Neuronal stem cell (in vitro differentiated cells): ENCODE measurements at regions not wholly inside any gene's neighbourhood (a gene's known extent, or its start where the extent isn't known, plus 50 kb on each side); places are given as distances from the start of the nearest gene placed in this dataset.

ENCODE experiments used
- DNase-seq: peaks from one replicate; pipeline ENCODE4 v3.0.0-alpha.2; 2013; ENCODE audit warnings: low spot score
- H2AFZ ChIP-seq: one replicate; pipeline ENCODE4 v1.6.1; 2013; ENCODE audit warnings: mild to moderate bottlenecking, low read length, inconsistent platforms
- H2AK5ac ChIP-seq: 2 replicates; pipeline ENCODE4 v1.6.1; 2013; ENCODE audit warnings: low read depth, mild to moderate bottlenecking, inconsistent platforms, low read length, moderate library complexity, mixed read lengths
- H2BK120ac ChIP-seq: 2 replicates; pipeline ENCODE4 v1.6.1; 2013; ENCODE audit warnings: low read depth, mild to moderate bottlenecking, inconsistent platforms, low read length, moderate library complexity, mixed read lengths
- H2BK12ac ChIP-seq: one replicate; pipeline ENCODE4 v1.6.1; 2013; ENCODE audit warnings: low read length, inconsistent platforms
- H2BK15ac ChIP-seq: 2 replicates; pipeline ENCODE4 v1.6.1; 2013; ENCODE audit warnings: mild to moderate bottlenecking, low read length, inconsistent platforms, mixed read lengths
- H2BK5ac ChIP-seq: one replicate; pipeline ENCODE4 v1.6.1; 2013; ENCODE audit warnings: inconsistent platforms, mild to moderate bottlenecking, low read length, moderate library complexity
- H3K14ac ChIP-seq: one replicate; pipeline ENCODE4 v1.6.1; 2013; ENCODE audit warnings: low read length, inconsistent platforms
- H3K18ac ChIP-seq: 2 replicates; pipeline ENCODE4 v1.6.1; 2013; ENCODE audit warnings: low read length, inconsistent platforms
- H3K23ac ChIP-seq: 2 replicates; pipeline ENCODE4 v1.6.1; 2013; ENCODE audit warnings: low read depth, mild to moderate bottlenecking, mixed read lengths, low read length, inconsistent platforms; ENCODE audit not compliant: poor library complexity
- H3K27ac ChIP-seq: replicated peaks from 3 replicates; pipeline ENCODE4 v1.5.1; 2013; ENCODE audit warnings: low read length, inconsistent platforms
- H3K27me3 ChIP-seq, 3 experiments: 2 replicates each; pipeline ENCODE4 v1.6.1; 2013; ENCODE audit warnings: low read length in 3 of 3, mild to moderate bottlenecking in 2 of 3, inconsistent platforms in 1 of 3, low read depth in 1 of 3, mixed read lengths in 1 of 3, moderate library complexity in 1 of 3; ENCODE audit not compliant: control insufficient read depth in 3 of 3, insufficient read depth in 3 of 3
- H3K36me3 ChIP-seq, 2 donors: replicated peaks in 1 of 2; 2 replicates each; pipeline ENCODE4 v1.6.1; 2013; ENCODE audit warnings: low read length in 2 of 2; ENCODE audit not compliant: control insufficient read depth in 2 of 2, insufficient read depth in 2 of 2
- H3K4ac ChIP-seq: 2 replicates; pipeline ENCODE4 v1.6.1; 2013; ENCODE audit warnings: inconsistent platforms, mild to moderate bottlenecking, low read length, moderate library complexity
- H3K4me1 ChIP-seq, 2 donors: 1 replicate in 1 of 2; 2 replicates in 1 of 2; pipeline ENCODE4 v1.6.1; 2013; ENCODE audit warnings: low read length in 2 of 2, low read depth in 1 of 2; ENCODE audit not compliant: control insufficient read depth in 2 of 2, insufficient read depth in 1 of 2
- H3K4me2 ChIP-seq: one replicate; pipeline ENCODE4 v1.6.1; 2013; ENCODE audit warnings: mild to moderate bottlenecking, low read length, inconsistent platforms; ENCODE audit not compliant: insufficient read depth, poor library complexity, severe bottlenecking
- H3K4me3 ChIP-seq, 2 donors: 2 replicates each; pipeline ENCODE4 v1.5.1; 2013; ENCODE audit warnings: low read length in 2 of 2, mild to moderate bottlenecking in 2 of 2, inconsistent platforms in 1 of 2, moderate library complexity in 1 of 2
- H3K79me1 ChIP-seq: one replicate; pipeline ENCODE4 v1.6.1; 2013; ENCODE audit warnings: low read depth, mild to moderate bottlenecking, inconsistent platforms, low read length, moderate library complexity
- H3K9ac ChIP-seq: one replicate; pipeline ENCODE4 v1.6.1; 2013; ENCODE audit warnings: mild to moderate bottlenecking, low read depth, low read length, inconsistent platforms; ENCODE audit not compliant: poor library complexity
- H3K9me3 ChIP-seq, 2 donors: replicated peaks in 1 of 2; 2 replicates each; pipeline versions ENCODE3 to v1.6.1; 2013; ENCODE audit warnings: low read length in 2 of 2, mild to moderate bottlenecking in 2 of 2, inconsistent platforms in 1 of 2, low read depth in 1 of 2, mixed read lengths in 1 of 2, moderate library complexity in 1 of 2; ENCODE audit not compliant: control insufficient read depth in 2 of 2, insufficient read depth in 1 of 2
- H4K8ac ChIP-seq: one replicate; pipeline ENCODE4 v1.6.1; 2013; ENCODE audit warnings: low read depth, mild to moderate bottlenecking, inconsistent platforms, low read length, moderate library complexity
- H4K91ac ChIP-seq: one replicate; pipeline ENCODE4 v1.6.1; 2013; ENCODE audit warnings: low read length, low read depth, mild to moderate bottlenecking, inconsistent platforms; ENCODE audit not compliant: poor library complexity
- WGBS, 2 donors: extraction: QIAGEN DNeasy Blood & Tissue Kit; methylation state at CpG; one replicate each; pipeline ENCODE4 v1.1.7; 2013; ENCODE audit warnings: missing lambda C conversion rate in 2 of 2, mixed read lengths in 1 of 2; ENCODE audit not compliant: insufficient read length in 2 of 2, insufficient replicate concordance in 1 of 2; ENCODE audit errors: extremely low coverage in 2 of 2; 5-methylcytosine and 5-hydroxymethylcytosine counted together

DNA sequence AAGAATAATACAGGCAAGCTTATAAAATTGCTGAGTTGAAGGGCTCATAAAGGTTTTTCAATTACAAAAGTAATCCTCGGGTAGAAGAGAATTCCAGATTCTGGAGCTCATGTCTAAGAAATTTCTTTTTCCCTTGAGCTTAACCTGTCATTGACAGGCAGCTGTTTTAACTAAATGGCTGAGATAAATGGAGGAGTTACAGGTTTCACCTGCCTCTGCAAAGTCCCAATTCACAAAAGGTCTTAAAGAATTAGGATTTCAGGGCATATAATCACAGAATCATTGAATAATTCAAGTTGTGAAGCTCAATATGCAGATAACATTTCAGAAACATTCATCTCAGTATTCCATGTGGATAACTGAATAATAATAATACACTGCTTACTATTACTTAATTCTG lies 660.1 kb upstream of the NRSN1 start:
- no peak overlapping the region for H3K9ac ChIP-seq
- peaks cover 0 to 4% of the 10 kb centered on the region in 2 donors for H3K9me3 ChIP-seq
- no CpG with 5 or more reads among the region's 1 CpG for WGBS, 2 donors
- H3K27ac ChIP-seq = no peak overlapping the region
- H2AFZ ChIP-seq = no peak overlapping the region
- H2BK12ac ChIP-seq = no peak overlapping the region
- no peak overlapping the region for H2AK5ac ChIP-seq
- H2BK15ac ChIP-seq = no peak overlapping the region
- H4K91ac ChIP-seq = no peak overlapping the region
- no peak overlapping the region for H2BK120ac ChIP-seq
- H3K79me1 ChIP-seq = no peaks in the 10 kb centered on the region
- H3K36me3 ChIP-seq = no peaks in the 10 kb centered on the region
- no peak for DNase-seq
- no peak overlapping the region for H3K23ac ChIP-seq
- H3K27me3 ChIP-seq = no peaks in the 10 kb centered on the region
- H3K4me3 ChIP-seq = no peak overlapping the region
- H4K8ac ChIP-seq = no peak overlapping the region
- no peak overlapping the region for H3K18ac ChIP-seq
- no peaks in the 10 kb centered on the region for H3K4me1 ChIP-seq
- no peak overlapping the region for H3K14ac ChIP-seq
- H2BK5ac ChIP-seq = no peak overlapping the region
- H3K4me2 ChIP-seq = no peak overlapping the region
- no peak overlapping the region for H3K4ac ChIP-seq

GRCh38 chr6:23477586-23477985 lies 648.4 kb upstream of the NRSN1 start:
- Histone ChIP-seq H3K4ac (no peak overlapping the region), H2BK15ac (no peak overlapping the region)

DNA sequence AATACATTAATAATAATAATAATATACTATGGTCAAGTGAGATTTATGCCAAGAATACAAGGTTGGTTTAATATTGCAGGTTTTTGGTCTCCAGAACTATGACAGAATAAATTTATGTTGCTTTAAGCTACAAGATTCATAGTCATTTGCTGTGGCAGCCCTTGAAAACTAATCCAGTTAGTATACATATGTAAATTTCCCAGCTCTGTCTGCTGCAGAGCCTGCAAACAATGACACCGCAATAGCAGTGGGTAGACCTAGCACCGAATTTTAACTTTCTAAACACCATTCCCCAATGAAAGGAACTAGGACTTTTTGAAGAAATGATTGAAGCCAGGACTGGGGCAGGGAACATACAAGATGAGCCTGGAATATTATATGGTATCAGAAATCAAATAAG lies 647.7 kb upstream of the NRSN1 start:
- no CpG with 5 or more reads among the region's 2 CpGs for WGBS, 2 donors
- no peak overlapping the region for H3K18ac ChIP-seq
- H3K4ac ChIP-seq = no peak overlapping the region
- no peaks in the 10 kb centered on the region for H3K79me1 ChIP-seq
- no peak overlapping the region for H2AK5ac ChIP-seq
- DNase-seq = no peak
- H4K91ac ChIP-seq = no peak overlapping the region
- no peak overlapping the region for H2BK15ac ChIP-seq
- H3K4me1 ChIP-seq = no peaks in the 10 kb centered on the region
- H3K14ac ChIP-seq = no peak overlapping the region
- no peak overlapping the region for H3K23ac ChIP-seq
- H4K8ac ChIP-seq = no peak overlapping the region
- H2BK120ac ChIP-seq = no peak overlapping the region
- no peaks in the 10 kb centered on the region for H3K9me3 ChIP-seq
- no peak overlapping the region for H3K4me3 ChIP-seq
- H3K27me3 ChIP-seq = no peaks in the 10 kb centered on the region
- no peaks in the 10 kb centered on the region for H3K36me3 ChIP-seq
- H3K9ac ChIP-seq = no peak overlapping the region
- H2BK5ac ChIP-seq = no peak overlapping the region
- no peak overlapping the region for H2AFZ ChIP-seq
- H3K27ac ChIP-seq = no peak overlapping the region
- no peak overlapping the region for H2BK12ac ChIP-seq
- no peak overlapping the region for H3K4me2 ChIP-seq

More at GRCh38 chr6:23477586-23477985, 648.4 kb upstream of the NRSN1 start:
- no peak overlapping the region for H2BK12ac ChIP-seq
- H3K9ac ChIP-seq = no peak overlapping the region
- WGBS, 2 donors = no CpG with 5 or more reads among the region's 3 CpGs
- no peak overlapping the region for H4K91ac ChIP-seq
- H3K9me3 ChIP-seq = no peaks in the 10 kb centered on the region
- H3K14ac ChIP-seq = no peak overlapping the region
- no peaks in the 10 kb centered on the region for H3K27me3 ChIP-seq
- H2AK5ac ChIP-seq = no peak overlapping the region
- H3K36me3 ChIP-seq = no peaks in the 10 kb centered on the region
- H2AFZ ChIP-seq = no peak overlapping the region
- H3K4me3 ChIP-seq = no peak overlapping the region
- no peak overlapping the region for H3K4me2 ChIP-seq
- no peak overlapping the region for H3K18ac ChIP-seq
- no peak overlapping the region for H2BK5ac ChIP-seq
- H3K79me1 ChIP-seq = no peaks in the 10 kb centered on the region
- no peak overlapping the region for H3K23ac ChIP-seq
- H4K8ac ChIP-seq = no peak overlapping the region
- H3K27ac ChIP-seq = no peak overlapping the region
- DNase-seq = no peak
- no peaks in the 10 kb centered on the region for H3K4me1 ChIP-seq
- no peak overlapping the region for H2BK120ac ChIP-seq

DNA sequence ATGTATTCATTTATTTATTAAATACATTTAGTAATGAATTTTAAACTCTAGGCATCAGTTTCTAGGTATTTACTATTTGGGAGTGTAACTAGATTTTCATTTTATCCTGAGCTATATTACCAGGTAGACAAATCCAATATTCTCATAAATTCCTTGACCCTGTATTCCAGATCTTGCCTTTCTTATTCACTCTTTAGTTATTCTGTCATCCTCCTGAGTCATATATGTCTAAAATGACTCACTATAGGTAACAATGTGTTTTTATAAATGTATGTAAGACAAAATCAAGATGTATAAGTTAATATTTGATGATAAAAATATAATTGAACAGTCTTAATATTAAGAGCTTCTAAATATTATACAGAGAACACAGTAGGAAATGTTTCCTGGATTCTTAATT lies 642.1 kb upstream of the NRSN1 start:
- Histone ChIP-seq H3K4ac (no peak overlapping the region), H3K4me3 (no peak overlapping the region), H2AK5ac (no peak overlapping the region), H3K9ac (no peak overlapping the region), H3K79me1 (no peaks in the 10 kb centered on the region), H2BK15ac (no peak overlapping the region), H2BK12ac (no peak overlapping the region), H2BK120ac (no peak overlapping the region), H2AFZ (no peak overlapping the region), H3K18ac (no peak overlapping the region), H3K4me2 (no peak overlapping the region), H3K9me3 (no peaks in the 10 kb centered on the region), H4K91ac (no peak overlapping the region), H3K14ac (no peak overlapping the region), H3K27ac (no peak overlapping the region), H2BK5ac (no peak overlapping the region), H3K23ac (no peak overlapping the region), H4K8ac (no peak overlapping the region), H3K4me1 (no peaks in the 10 kb centered on the region), H3K27me3 (no peaks in the 10 kb centered on the region), H3K36me3 (no peaks in the 10 kb centered on the region)
- DNase-seq = no peak
